PFSK-1 (cell line): ENCODE measurements at regions not wholly inside any gene's neighbourhood (a gene's known extent, or its start where the extent isn't known, plus 50 kb on each side); places are given as distances from the start of the nearest gene placed in this dataset.

Source experiments
- FOXP2 ChIP-seq: optimal IDR thresholded peaks from 2 replicates; pipeline ENCODE3; 2011; ENCODE audit warnings: borderline replicate concordance, control low read depth, inconsistent platforms; ENCODE audit not compliant: insufficient read depth; ENCODE audit errors: extremely low read length, extremely low read depth
- POLR2AphosphoS5 ChIP-seq: IDR thresholded peaks from 2 replicates; pipeline ENCODE4 v1.6.1; 2012; ENCODE audit warnings: low read depth, mild to moderate bottlenecking, control low read depth, low read length, moderate library complexity
- SIN3A ChIP-seq: IDR thresholded peaks from 2 replicates; pipeline ENCODE4 v1.6.1; 2012; ENCODE audit warnings: mild to moderate bottlenecking, low read length, moderate library complexity, borderline replicate concordance; ENCODE audit not compliant: insufficient read depth
- TAF1 ChIP-seq: IDR thresholded peaks from 2 replicates; pipeline ENCODE4 v1.6.1; 2012; ENCODE audit warnings: low read length, control low read depth, borderline replicate concordance; ENCODE audit not compliant: insufficient read depth
- TF ChIP-seq, protein P1 (sequence below), 2 experiments: IDR thresholded peaks; 2 replicates each; pipeline versions ENCODE4 v1.6.1 to v1.8.0; 2011 to 2012; ENCODE audit warnings: low read depth in 2 of 2, low read length in 2 of 2, control low read depth in 1 of 2, inconsistent platforms in 1 of 2, mild to moderate bottlenecking in 1 of 2, moderate library complexity in 1 of 2; ENCODE audit not compliant: insufficient read depth in 1 of 2

DNA sequence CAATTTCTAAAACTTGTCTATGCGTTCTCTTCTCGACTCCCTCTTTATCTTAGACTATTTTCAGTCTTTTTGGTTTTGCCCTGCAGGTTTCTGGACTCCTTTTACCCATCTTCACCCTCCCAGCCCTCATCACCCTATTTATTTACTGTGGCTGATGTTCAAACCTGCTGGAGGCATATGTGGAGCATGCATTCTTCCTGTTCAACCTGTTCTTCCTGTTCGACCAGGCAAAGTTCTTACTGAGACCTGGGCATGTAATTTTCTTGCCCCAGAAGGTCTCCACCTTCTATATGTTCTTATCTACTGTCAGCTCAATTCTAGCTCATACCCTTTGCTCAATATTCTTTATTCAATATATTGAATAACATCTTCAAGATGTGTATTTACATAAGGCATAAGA lies 69.4 kb upstream of the AGA start:
- TF ChIP-seq POLR2AphosphoS5 (no peak), TAF1 (no peak), SIN3A (no peak), FOXP2 (no peak)
- TF ChIP-seq, protein P1, sequence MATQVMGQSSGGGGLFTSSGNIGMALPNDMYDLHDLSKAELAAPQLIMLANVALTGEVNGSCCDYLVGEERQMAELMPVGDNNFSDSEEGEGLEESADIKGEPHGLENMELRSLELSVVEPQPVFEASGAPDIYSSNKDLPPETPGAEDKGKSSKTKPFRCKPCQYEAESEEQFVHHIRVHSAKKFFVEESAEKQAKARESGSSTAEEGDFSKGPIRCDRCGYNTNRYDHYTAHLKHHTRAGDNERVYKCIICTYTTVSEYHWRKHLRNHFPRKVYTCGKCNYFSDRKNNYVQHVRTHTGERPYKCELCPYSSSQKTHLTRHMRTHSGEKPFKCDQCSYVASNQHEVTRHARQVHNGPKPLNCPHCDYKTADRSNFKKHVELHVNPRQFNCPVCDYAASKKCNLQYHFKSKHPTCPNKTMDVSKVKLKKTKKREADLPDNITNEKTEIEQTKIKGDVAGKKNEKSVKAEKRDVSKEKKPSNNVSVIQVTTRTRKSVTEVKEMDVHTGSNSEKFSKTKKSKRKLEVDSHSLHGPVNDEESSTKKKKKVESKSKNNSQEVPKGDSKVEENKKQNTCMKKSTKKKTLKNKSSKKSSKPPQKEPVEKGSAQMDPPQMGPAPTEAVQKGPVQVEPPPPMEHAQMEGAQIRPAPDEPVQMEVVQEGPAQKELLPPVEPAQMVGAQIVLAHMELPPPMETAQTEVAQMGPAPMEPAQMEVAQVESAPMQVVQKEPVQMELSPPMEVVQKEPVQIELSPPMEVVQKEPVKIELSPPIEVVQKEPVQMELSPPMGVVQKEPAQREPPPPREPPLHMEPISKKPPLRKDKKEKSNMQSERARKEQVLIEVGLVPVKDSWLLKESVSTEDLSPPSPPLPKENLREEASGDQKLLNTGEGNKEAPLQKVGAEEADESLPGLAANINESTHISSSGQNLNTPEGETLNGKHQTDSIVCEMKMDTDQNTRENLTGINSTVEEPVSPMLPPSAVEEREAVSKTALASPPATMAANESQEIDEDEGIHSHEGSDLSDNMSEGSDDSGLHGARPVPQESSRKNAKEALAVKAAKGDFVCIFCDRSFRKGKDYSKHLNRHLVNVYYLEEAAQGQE (IDR thresholded peaks at IDR 0.05; ENCODE audit: insufficient read depth in 1 of 2, low read depth in 2 of 2, low read length in 2 of 2), result no peak

DNA sequence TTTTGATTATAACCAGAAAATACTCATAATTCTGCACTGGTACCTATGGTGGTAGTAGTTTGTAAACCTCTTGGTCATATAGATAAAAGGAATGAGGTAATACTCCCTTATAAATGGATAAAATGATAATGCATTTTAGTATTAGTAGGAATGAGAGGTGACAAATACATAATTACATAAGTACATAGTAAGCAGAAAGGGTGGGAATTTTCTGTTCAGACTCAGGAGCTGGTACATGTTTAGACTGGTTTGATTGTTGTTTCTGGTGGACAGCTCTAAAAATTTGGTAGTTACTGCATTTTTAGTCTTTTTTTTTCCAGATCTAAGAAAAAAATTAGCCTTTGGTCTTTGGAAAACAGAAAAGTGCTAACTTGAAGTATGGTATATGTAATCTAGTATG lies 70.4 kb upstream of the AGA start:
- TF ChIP-seq POLR2AphosphoS5, result no peak
- TF ChIP-seq TAF1, result no peak
- TF ChIP-seq FOXP2, result no peak
- no peak for TF ChIP-seq SIN3A
- TF ChIP-seq, protein P1 (IDR thresholded peaks at IDR 0.05; ENCODE audit: insufficient read depth in 1 of 2, low read depth in 2 of 2, low read length in 2 of 2), result no peak

DNA sequence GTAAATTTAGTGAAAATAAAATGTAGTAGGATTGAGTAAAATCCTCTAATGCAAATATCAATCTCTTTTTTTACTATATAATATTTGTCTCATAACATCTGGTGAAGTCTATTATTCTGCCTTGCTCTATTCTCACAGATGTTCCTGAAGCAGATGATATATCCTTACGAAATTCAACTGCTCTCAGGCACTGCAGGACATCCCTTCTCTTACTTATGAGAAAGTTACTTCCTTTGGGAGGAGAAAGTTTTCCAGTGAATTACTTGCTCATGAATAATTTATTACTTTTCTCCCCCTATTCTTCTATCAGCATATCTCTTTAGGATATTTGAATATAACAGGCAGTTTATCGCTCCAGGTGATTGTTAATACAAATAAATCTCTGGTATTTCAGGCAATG lies 75.6 kb upstream of the AGA start:
- TF ChIP-seq SIN3A, result no peak
- TF ChIP-seq, protein P1 (IDR thresholded peaks at IDR 0.05; ENCODE audit: insufficient read depth in 1 of 2, low read depth in 2 of 2, low read length in 2 of 2), result no peak

DNA sequence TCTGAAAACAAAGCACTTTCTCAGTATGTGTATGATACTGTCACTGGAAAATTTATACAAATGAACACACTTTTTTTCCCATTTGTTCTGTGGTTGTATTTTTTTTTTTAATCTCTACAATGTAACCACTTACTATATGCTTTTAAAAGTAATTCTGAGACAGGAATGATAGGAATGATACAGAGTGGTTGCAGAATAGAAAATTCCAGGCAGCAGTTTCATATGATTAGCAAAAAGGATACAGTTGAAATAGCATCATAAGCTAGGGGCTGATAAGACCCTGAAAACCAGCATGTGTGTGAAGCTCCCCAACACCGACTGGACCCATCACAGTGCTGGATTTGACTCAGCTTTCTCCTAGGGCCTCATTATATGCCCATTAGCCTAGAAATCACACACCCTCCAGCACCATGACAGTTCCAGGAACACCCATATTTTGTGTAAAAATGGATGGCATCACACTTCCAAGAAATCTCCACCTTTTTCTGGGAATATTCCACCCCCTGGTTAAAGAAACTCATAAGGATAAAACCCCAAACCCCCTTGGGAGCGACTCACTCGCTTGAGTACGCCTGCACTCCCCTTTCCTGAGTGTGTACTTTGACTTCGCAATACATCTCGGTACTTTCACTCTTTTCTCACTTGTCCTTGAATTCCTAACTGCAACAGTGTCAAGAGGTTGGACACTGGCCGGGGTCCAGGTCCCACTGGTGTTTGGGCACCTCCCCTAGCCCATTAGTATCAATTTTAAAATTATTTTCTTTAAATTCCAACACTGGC lies 77.4 kb upstream of the AGA start:
- TF ChIP-seq, protein P1 (IDR thresholded peaks at IDR 0.05; ENCODE audit: insufficient read depth in 1 of 2, low read depth in 2 of 2, low read length in 2 of 2), result no peak
- TF ChIP-seq TAF1 (no peak), SIN3A (no peak), FOXP2 (no peak), POLR2AphosphoS5 (no peak)

DNA sequence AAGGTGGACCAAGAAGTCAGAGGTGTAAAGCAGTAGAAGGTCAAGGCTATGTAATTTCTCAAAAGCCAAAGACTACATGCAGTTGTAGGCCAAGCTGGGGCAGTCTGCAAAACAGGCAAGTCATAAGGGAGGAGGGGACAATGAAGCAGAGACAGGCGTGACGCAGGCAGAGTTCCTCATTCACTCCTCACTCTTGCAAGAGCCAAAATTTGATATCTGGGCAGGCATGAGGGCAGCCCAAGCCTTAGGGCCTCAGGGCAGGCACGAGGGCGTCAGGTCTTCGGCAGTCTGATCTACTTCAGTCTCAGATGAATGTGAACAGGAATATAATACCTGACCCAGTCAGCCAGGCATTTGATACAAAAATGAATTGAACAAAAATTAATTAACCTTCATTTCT lies 86.4 kb upstream of the AGA start:
- TF ChIP-seq SIN3A (no peak), TAF1 (no peak), POLR2AphosphoS5 (no peak)

DNA sequence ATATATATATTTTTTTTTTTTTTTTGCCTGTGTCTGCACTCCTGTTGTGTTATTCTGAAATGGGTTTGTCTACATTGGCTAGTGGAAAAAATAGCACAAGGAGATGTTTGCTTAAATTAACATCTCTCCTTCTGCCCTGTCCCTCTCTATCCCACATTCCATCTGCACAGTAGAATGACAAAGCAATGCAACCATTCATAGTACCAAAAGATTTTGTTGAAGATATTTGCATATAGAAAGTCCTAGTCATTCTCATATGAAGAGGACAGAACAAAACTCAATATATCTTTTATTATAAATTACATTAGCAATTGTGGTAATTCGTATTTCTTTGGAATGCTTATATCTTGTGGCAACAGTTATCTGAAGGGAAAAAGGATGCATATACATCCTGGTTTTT lies 88.3 kb upstream of the AGA start:
- no peak for TF ChIP-seq FOXP2
- TF ChIP-seq, protein P1 (IDR thresholded peaks at IDR 0.05; ENCODE audit: insufficient read depth in 1 of 2, low read depth in 2 of 2, low read length in 2 of 2), result no peak
- no peak for TF ChIP-seq POLR2AphosphoS5
- TF ChIP-seq TAF1, result no peak
